Trophoblast cell (in vitro differentiated cells and primary cell): ENCODE measurements at regions not wholly inside any gene's neighbourhood (a gene's known extent, or its start where the extent isn't known, plus 50 kb on each side); places are given as distances from the start of the nearest gene placed in this dataset.
"Not testable (repeated sequence)": the region's sequence is repeated elsewhere in the genome, so short reads cannot be mapped to it uniquely, and the experiment has no call there.

Experiments
- DNase-seq, 2 donors: peaks; one replicate each; pipeline ENCODE4 v3.0.0-alpha.2; 2016
- H2AFZ ChIP-seq: 2 replicates; pipeline ENCODE4 v1.6.1; 2013; ENCODE audit warnings: low read length, moderate library complexity, mild to moderate bottlenecking; ENCODE audit not compliant: insufficient read depth, poor library complexity
- H2AK5ac ChIP-seq: 2 replicates; pipeline ENCODE4 v1.6.1; 2013; ENCODE audit warnings: mild to moderate bottlenecking, low read length
- H2BK120ac ChIP-seq: 2 replicates; pipeline ENCODE4 v1.6.1; 2013; ENCODE audit warnings: low read length, mild to moderate bottlenecking, moderate library complexity; ENCODE audit not compliant: insufficient read depth, poor library complexity
- H2BK12ac ChIP-seq: 2 replicates; pipeline ENCODE4 v1.6.1; 2013; ENCODE audit warnings: mild to moderate bottlenecking, low read length, moderate library complexity
- H2BK5ac ChIP-seq: 2 replicates; pipeline ENCODE4 v1.6.1; 2013; ENCODE audit warnings: low read length, low read depth, moderate library complexity, mild to moderate bottlenecking; ENCODE audit not compliant: poor library complexity
- H3K14ac ChIP-seq: 2 replicates; pipeline ENCODE4 v1.6.1; 2013; ENCODE audit warnings: mild to moderate bottlenecking, low read length
- H3K18ac ChIP-seq: 2 replicates; pipeline ENCODE4 v1.6.1; 2013; ENCODE audit warnings: mild to moderate bottlenecking, low read length
- H3K23ac ChIP-seq: 2 replicates; pipeline ENCODE4 v1.6.1; 2013; ENCODE audit warnings: low read length
- H3K27ac ChIP-seq: 2 replicates; pipeline ENCODE4 v1.5.1; 2013; ENCODE audit warnings: low read depth, mild to moderate bottlenecking, inconsistent platforms, low read length, moderate library complexity
- H3K27me3 ChIP-seq: 2 replicates; pipeline ENCODE4 v1.6.1; 2013; ENCODE audit warnings: inconsistent platforms, mild to moderate bottlenecking, low read length, moderate library complexity; ENCODE audit not compliant: insufficient read depth
- H3K36me3 ChIP-seq, 2 experiments: 1 replicate in 1 of 2; 2 replicates in 1 of 2; pipeline ENCODE4 v1.6.1; 2013; ENCODE audit warnings: low read length in 2 of 2, mild to moderate bottlenecking in 2 of 2, moderate library complexity in 1 of 2; ENCODE audit not compliant: insufficient read depth in 2 of 2, control insufficient read depth in 1 of 2
- H3K4ac ChIP-seq: 2 replicates; pipeline ENCODE4 v1.6.1; 2013; ENCODE audit warnings: low read depth, mild to moderate bottlenecking, low read length, moderate library complexity
- H3K4me1 ChIP-seq, 2 experiments: 1 replicate in 1 of 2; 2 replicates in 1 of 2; pipeline ENCODE4 v1.6.1; 2013; ENCODE audit warnings: low read length in 2 of 2, mild to moderate bottlenecking in 2 of 2, moderate library complexity in 1 of 2; ENCODE audit not compliant: insufficient read depth in 2 of 2, control insufficient read depth in 1 of 2
- H3K4me2 ChIP-seq: 2 replicates; pipeline ENCODE4 v1.6.1; 2013; ENCODE audit warnings: inconsistent platforms, mild to moderate bottlenecking, low read length, moderate library complexity
- H3K4me3 ChIP-seq: 2 replicates; pipeline ENCODE4 v1.5.1; 2013; ENCODE audit warnings: mild to moderate bottlenecking, low read depth, low read length, inconsistent platforms
- H3K79me1 ChIP-seq: one replicate; pipeline ENCODE4 v1.6.1; 2013; ENCODE audit warnings: low read length
- H3K79me2 ChIP-seq: 2 replicates; pipeline ENCODE4 v1.6.1; 2013; ENCODE audit warnings: low read length, mild to moderate bottlenecking; ENCODE audit not compliant: control insufficient read depth, insufficient read depth, poor library complexity
- H3K9ac ChIP-seq: 2 replicates; pipeline ENCODE4 v1.6.1; 2013; ENCODE audit warnings: mild to moderate bottlenecking, low read length
- H3K9me3 ChIP-seq: 2 replicates; pipeline ENCODE4 v1.6.1; 2013; ENCODE audit warnings: low read depth, mild to moderate bottlenecking, control low read depth, inconsistent platforms, low read length; ENCODE audit not compliant: insufficient read depth
- H4K12ac ChIP-seq: 2 replicates; pipeline ENCODE4 v1.6.1; 2013; ENCODE audit warnings: low read depth, mild to moderate bottlenecking, low read length, moderate library complexity
- H4K8ac ChIP-seq: 2 replicates; pipeline ENCODE4 v1.6.1; 2013; ENCODE audit warnings: low read depth, mild to moderate bottlenecking, low read length, moderate library complexity
- H4K91ac ChIP-seq: one replicate; pipeline ENCODE4 v1.6.1; 2013; ENCODE audit warnings: low read depth, mild to moderate bottlenecking, low read length, moderate library complexity
- WGBS: extraction: QIAGEN DNeasy Blood & Tissue Kit; methylation state at CpG from one replicate; pipeline ENCODE4 v1.1.7; 2013; ENCODE audit warnings: missing lambda C conversion rate; ENCODE audit not compliant: insufficient read length, insufficient coverage; ENCODE audit errors: extremely low coverage; 5-methylcytosine and 5-hydroxymethylcytosine counted together

- Histone ChIP-seq H3K14ac (no peak overlapping the region), H2AFZ (no peak overlapping the region), H3K9ac (no peak overlapping the region), H3K18ac (no peak overlapping the region), H4K8ac (no peak overlapping the region), H4K91ac (no peak overlapping the region), H3K27ac (no peak overlapping the region), H3K4ac (no peak overlapping the region), H2BK12ac (no peak overlapping the region), H2BK5ac (no peak overlapping the region), H3K4me1 (no peaks in the 10 kb centered on the region), H3K27me3 (no peaks in the 10 kb centered on the region), H3K36me3 (no peaks in the 10 kb centered on the region), H2BK120ac (no peak overlapping the region), H3K23ac (no peak overlapping the region), H3K79me1 (no peaks in the 10 kb centered on the region), H3K4me3 (no peak overlapping the region), H4K12ac (no peak overlapping the region), H3K9me3 (peaks cover 43% of the 10 kb centered on the region), H3K79me2 (no peaks in the 10 kb centered on the region), H2AK5ac (no peak overlapping the region), H3K4me2 (no peak overlapping the region)
- no peak for DNase-seq
- no CpG with 5 or more reads among the region's 8 CpGs for WGBS
Measured at GRCh38 chr15:22240403-22240802, 160.1 kb downstream of the OR4M2 start.

GRCh38 chr15:22240986-22241385 is 160.7 kb downstream of the OR4M2 start:
- H4K8ac ChIP-seq = no peak overlapping the region
- no peak overlapping the region for H4K91ac ChIP-seq
- H3K4me3 ChIP-seq = no peak overlapping the region
- H3K36me3 ChIP-seq = no peaks in the 10 kb centered on the region
- peaks cover 43% of the 10 kb centered on the region for H3K9me3 ChIP-seq
- no peaks in the 10 kb centered on the region for H3K4me1 ChIP-seq
- no peak overlapping the region for H3K4me2 ChIP-seq
- no peak overlapping the region for H2AFZ ChIP-seq
- H3K23ac ChIP-seq = no peak overlapping the region
- H2BK120ac ChIP-seq = no peak overlapping the region
- no peak overlapping the region for H3K27ac ChIP-seq
- no peak overlapping the region for H2AK5ac ChIP-seq
- no peak overlapping the region for H2BK12ac ChIP-seq
- WGBS = no CpG with 5 or more reads among the region's 7 CpGs
- no peak overlapping the region for H4K12ac ChIP-seq
- no peak overlapping the region for H3K9ac ChIP-seq
- H3K79me2 ChIP-seq = no peaks in the 10 kb centered on the region
- no peaks in the 10 kb centered on the region for H3K27me3 ChIP-seq
- H3K18ac ChIP-seq = no peak overlapping the region
- H2BK5ac ChIP-seq = no peak overlapping the region
- H3K4ac ChIP-seq = no peak overlapping the region
- no peak for DNase-seq
- H3K79me1 ChIP-seq = no peaks in the 10 kb centered on the region
- H3K14ac ChIP-seq = no peak overlapping the region

- H2BK120ac ChIP-seq = no peak overlapping the region
- H3K27me3 ChIP-seq = no peaks in the 10 kb centered on the region
- no peak overlapping the region for H4K8ac ChIP-seq
- no peak overlapping the region for H4K12ac ChIP-seq
- no peaks in the 10 kb centered on the region for H3K4me1 ChIP-seq
- no peak overlapping the region for H3K18ac ChIP-seq
- H2BK12ac ChIP-seq = no peak overlapping the region
- no peak overlapping the region for H4K91ac ChIP-seq
- no peak overlapping the region for H3K27ac ChIP-seq
- no peak for DNase-seq
- H3K9ac ChIP-seq = no peak overlapping the region
- H3K36me3 ChIP-seq = no peaks in the 10 kb centered on the region
- H3K4me3 ChIP-seq = no peak overlapping the region
- H2AFZ ChIP-seq = no peak overlapping the region
- H2AK5ac ChIP-seq = no peak overlapping the region
- no peak overlapping the region for H2BK5ac ChIP-seq
- H3K14ac ChIP-seq = no peak overlapping the region
- H3K23ac ChIP-seq = no peak overlapping the region
- no peak overlapping the region for H3K4ac ChIP-seq
- no CpG with 5 or more reads among the region's 8 CpGs for WGBS
- no peak overlapping the region for H3K4me2 ChIP-seq
- H3K79me2 ChIP-seq = no peaks in the 10 kb centered on the region
- peaks cover 40% of the 10 kb centered on the region for H3K9me3 ChIP-seq
- H3K79me1 ChIP-seq = no peaks in the 10 kb centered on the region
Measured at GRCh38 chr15:22241451-22241850, 161.1 kb downstream of the OR4M2 start.

GRCh38 chr15:22242311-22242710 is 162.0 kb downstream of the OR4M2 start:
- H3K36me3 ChIP-seq, H3K9ac ChIP-seq, H3K4me3 ChIP-seq, H4K91ac ChIP-seq, H2AFZ ChIP-seq, H4K8ac ChIP-seq, H3K4ac ChIP-seq, H3K14ac ChIP-seq, DNase-seq, H2BK5ac ChIP-seq, H3K27me3 ChIP-seq, H2BK12ac ChIP-seq, H3K18ac ChIP-seq, H4K12ac ChIP-seq, H2AK5ac ChIP-seq, H3K23ac ChIP-seq, H3K27ac ChIP-seq, H3K79me1 ChIP-seq, H2BK120ac ChIP-seq, H3K79me2 ChIP-seq, H3K4me2 ChIP-seq, H3K4me1 ChIP-seq: not testable (repeated sequence)
- H3K9me3 ChIP-seq = peaks cover 38% of the 10 kb centered on the region
- no CpG with 5 or more reads among the region's 9 CpGs for WGBS
